H1 (cell line): ENCODE measurements at regions not wholly inside any gene's neighbourhood (a gene's known extent, or its start where the extent isn't known, plus 50 kb on each side); places are given as distances from the start of the nearest gene placed in this dataset.

Experiments
- CTCF ChIA-PET: fragments of 300-600 bp; sonication (Branson Sonifier 250); formaldehyde crosslinking; loops from one replicate; lab custom pipeline; 2021; ENCODE audit not compliant: partially characterized antibody; lab: Charles Lee
- POLR2A ChIA-PET: fragments of 300-600 bp; sonication (Branson Sonifier 250); formaldehyde crosslinking; loops from one replicate; lab custom pipeline; 2021; ENCODE audit warnings: inconsistent platforms; ENCODE audit not compliant: partially characterized antibody; lab: Charles Lee
- DNase-seq, 2 experiments: peaks; one replicate each; pipeline versions ENCODE4 v3.0.0 to v3.0.0-alpha.2; 2010 to 2022; ENCODE audit warnings: low spot score in 2 of 2, low read depth in 1 of 2, mixed read lengths in 1 of 2
- FAIRE-seq: peaks from 2 replicates; lab custom pipeline; 2011; peaks lifted over from hg19 to GRCh38; lab: Jason Lieb, UNC
- H2AFZ ChIP-seq: 2 replicates; pipeline ENCODE4 v1.8.1; 2012; ENCODE audit warnings: low read length, inconsistent platforms
- H2AK5ac ChIP-seq: 2 replicates; pipeline ENCODE4 v1.6.1; 2013; ENCODE audit warnings: low read depth, low read length
- H2BK120ac ChIP-seq: replicated peaks from 2 replicates; pipeline ENCODE3; 2013; ENCODE audit warnings: low read depth, low read length, inconsistent platforms
- H2BK12ac ChIP-seq: 2 replicates; pipeline ENCODE4 v1.6.1; 2013; ENCODE audit warnings: low read depth, low read length
- H2BK15ac ChIP-seq: 2 replicates; pipeline ENCODE4 v1.6.1; 2013; ENCODE audit warnings: low read length
- H2BK20ac ChIP-seq: 2 replicates; pipeline ENCODE4 v1.6.1; 2013; ENCODE audit warnings: low read length
- H2BK5ac ChIP-seq: 2 replicates; pipeline ENCODE4 v1.6.1; 2013; ENCODE audit warnings: low read depth, low read length
- H3K14ac ChIP-seq: 2 replicates; pipeline ENCODE4 v1.6.1; 2013; ENCODE audit warnings: inconsistent platforms; ENCODE audit not compliant: insufficient read length
- H3K18ac ChIP-seq: 2 replicates; pipeline ENCODE4 v1.6.1; 2013; ENCODE audit warnings: low read length; ENCODE audit errors: extremely low read depth
- H3K23ac ChIP-seq: 2 replicates; pipeline ENCODE4 v1.6.1; 2013; ENCODE audit warnings: inconsistent platforms; ENCODE audit not compliant: insufficient read length
- H3K23me2 ChIP-seq: 2 replicates; pipeline ENCODE4 v1.6.1; 2013; ENCODE audit warnings: low read depth, low read length
- H3K27ac ChIP-seq: 2 replicates; pipeline ENCODE4 v1.6.1; 2011; ENCODE audit warnings: low read depth, low read length, inconsistent platforms
- H3K27me3 ChIP-seq, 4 experiments: replicated peaks in 1 of 4; 1 replicate in 1 of 4; 2 replicates in 3 of 4; pipeline versions ENCODE4 v1.6.1 to v1.8.1; 2011 to 2013; ENCODE audit warnings: low read length in 3 of 4, mild to moderate bottlenecking in 3 of 4, inconsistent platforms in 2 of 4, mixed read lengths in 2 of 4, moderate library complexity in 1 of 4; ENCODE audit not compliant: control insufficient read depth in 3 of 4, insufficient read depth in 3 of 4; ENCODE audit errors: extremely low read depth in 1 of 4
- H3K36me3 ChIP-seq, 4 experiments: 2 replicates each; pipeline versions ENCODE4 v1.6.1 to v1.8.1; 2011 to 2013; ENCODE audit warnings: mild to moderate bottlenecking in 4 of 4, low read length in 3 of 4, moderate library complexity in 2 of 4, control low read depth in 1 of 4, inconsistent platforms in 1 of 4; ENCODE audit not compliant: insufficient read depth in 4 of 4, control insufficient read depth in 2 of 4
- H3K4ac ChIP-seq: replicated peaks from 2 replicates; pipeline ENCODE3; 2013; ENCODE audit warnings: low read length, low read depth, mixed read lengths, inconsistent platforms; ENCODE audit not compliant: insufficient read length
- H3K4me1 ChIP-seq, 4 experiments: replicated peaks in 1 of 4; 1 replicate in 1 of 4; 2 replicates in 3 of 4; pipeline versions ENCODE4 v1.6.1 to v1.8.1; 2011 to 2013; ENCODE audit warnings: low read length in 3 of 4, inconsistent platforms in 2 of 4, mixed read lengths in 1 of 4; ENCODE audit not compliant: insufficient read depth in 4 of 4, control insufficient read depth in 3 of 4
- H3K4me2 ChIP-seq, 2 experiments: 2 replicates each; pipeline versions ENCODE4 v1.6.1 to v1.8.1; 2011 to 2013; ENCODE audit warnings: low read depth in 2 of 2, low read length in 2 of 2, control low read depth in 1 of 2, inconsistent platforms in 1 of 2, mild to moderate bottlenecking in 1 of 2; ENCODE audit not compliant: insufficient read depth in 1 of 2
- H3K4me3 ChIP-seq, 4 experiments: fragments of 200-600, 300-600 bp in 1 of 4; sonication (generic), shearing (Covaris generic), sonication (Bioruptor Twin) in 1 of 4; 2 replicates each; pipeline versions ENCODE4 v1.5.1 to v1.8.1; 2011 to 2016; ENCODE audit warnings: low read length in 4 of 4, low read depth in 3 of 4, control low read depth in 2 of 4, inconsistent platforms in 2 of 4, mild to moderate bottlenecking in 2 of 4, mixed read lengths in 1 of 4, moderate library complexity in 1 of 4; ENCODE audit not compliant: insufficient read depth in 2 of 4; ENCODE audit errors: extremely low read depth in 1 of 4
- H3K56ac ChIP-seq: replicated peaks from 2 replicates; pipeline ENCODE3; 2013; ENCODE audit warnings: low read depth, mild to moderate bottlenecking, mixed read lengths, low read length, inconsistent platforms; ENCODE audit not compliant: insufficient read length
- H3K79me1 ChIP-seq: 2 replicates; pipeline ENCODE4 v1.6.1; 2013; ENCODE audit warnings: low read depth, low read length, control low read depth
- H3K79me2 ChIP-seq, 2 experiments: 2 replicates each; pipeline versions ENCODE4 v1.6.1 to v1.8.1; 2012 to 2013; ENCODE audit warnings: low read length in 2 of 2, mild to moderate bottlenecking in 2 of 2, inconsistent platforms in 1 of 2; ENCODE audit not compliant: insufficient read depth in 2 of 2, control insufficient read depth in 1 of 2
- H3K9ac ChIP-seq, 4 experiments: replicated peaks in 1 of 4; 1 replicate in 1 of 4; 2 replicates in 3 of 4; pipeline versions ENCODE4 v1.6.1 to v1.8.1; 2011 to 2013; ENCODE audit warnings: low read depth in 3 of 4, low read length in 3 of 4, control low read depth in 2 of 4, mild to moderate bottlenecking in 2 of 4, moderate library complexity in 2 of 4, inconsistent platforms in 1 of 4; ENCODE audit errors: extremely low read depth in 1 of 4
- H3K9me3 ChIP-seq, 2 experiments: 2 replicates each; pipeline versions ENCODE4 v1.6.1 to v1.8.1; 2012 to 2013; ENCODE audit warnings: mild to moderate bottlenecking in 2 of 2, moderate library complexity in 2 of 2, control low read depth in 1 of 2, inconsistent platforms in 1 of 2, low read depth in 1 of 2, low read length in 1 of 2, mixed read lengths in 1 of 2; ENCODE audit not compliant: insufficient read depth in 2 of 2
- H4K20me1 ChIP-seq, 2 experiments: replicated peaks in 1 of 2; 2 replicates each; pipeline versions ENCODE3 to v1.8.1; 2011 to 2013; ENCODE audit warnings: inconsistent platforms in 2 of 2, low read length in 2 of 2, mild to moderate bottlenecking in 1 of 2; ENCODE audit not compliant: insufficient read depth in 2 of 2, control insufficient read depth in 1 of 2
- H4K5ac ChIP-seq: 2 replicates; pipeline ENCODE4 v1.6.1; 2013; ENCODE audit warnings: low read length, low read depth, mixed read lengths, inconsistent platforms; ENCODE audit not compliant: insufficient read length
- H4K8ac ChIP-seq: 2 replicates; pipeline ENCODE4 v1.8.0; 2013; ENCODE audit warnings: mild to moderate bottlenecking, moderate library complexity, low read length, inconsistent platforms; ENCODE audit not compliant: insufficient read depth; ENCODE audit errors: extremely low read depth
- H4K91ac ChIP-seq: replicated peaks from 2 replicates; pipeline ENCODE3; 2013; ENCODE audit warnings: low read length, mixed read lengths, inconsistent platforms; ENCODE audit not compliant: insufficient read length
- ATF3 ChIP-seq: IDR thresholded peaks from 2 replicates; pipeline ENCODE4 v1.6.1; 2011; ENCODE audit warnings: low read depth, mild to moderate bottlenecking, low read length; ENCODE audit not compliant: insufficient read depth
- BRCA1 ChIP-seq: IDR thresholded peaks from 2 replicates; pipeline ENCODE4 v1.6.1; 2012; ENCODE audit warnings: low read depth, low read length, improper control_type of control experiment
- CHD1 ChIP-seq: IDR thresholded peaks from 2 replicates; pipeline ENCODE4 v1.6.1; 2012; ENCODE audit warnings: low read depth, low read length, improper control_type of control experiment
- KDM5A ChIP-seq: fragments of 200-600 bp; IDR thresholded peaks from 2 replicates; pipeline ENCODE4 v1.7.1; 2012; ENCODE audit warnings: mild to moderate bottlenecking, low read length, inconsistent platforms, mixed read lengths
- NANOG ChIP-seq: IDR thresholded peaks from 2 replicates; pipeline ENCODE4 v1.6.1; 2011; ENCODE audit warnings: low read length, low read depth, mild to moderate bottlenecking, inconsistent platforms; ENCODE audit not compliant: insufficient read depth, poor library complexity, severe bottlenecking
- SIRT6 ChIP-seq: IDR thresholded peaks from one replicate; pipeline ENCODE4 v1.7.1; 2012; ENCODE audit warnings: low read length, inconsistent platforms
- WGBS, 2 experiments: shearing (Covaris generic) in 1 of 2; methylation state at CpG; one replicate each; pipeline versions ENCODE4 v1.1.6 to v1.1.7; 2013 to 2015; ENCODE audit warnings: low lambda C conversion rate in 2 of 2, mixed read lengths in 2 of 2, inconsistent platforms in 1 of 2, low coverage in 1 of 2, missing lambda C conversion rate in 1 of 2; ENCODE audit not compliant: insufficient replicate concordance in 2 of 2, insufficient coverage in 1 of 2, insufficient read length in 1 of 2; ENCODE audit errors: extremely low coverage in 1 of 2, missing lambda C conversion rate in 1 of 2; 5-methylcytosine and 5-hydroxymethylcytosine counted together

- Histone ChIP-seq H2BK12ac (no peak overlapping the region), H3K4me3 (no peak overlapping the region), H2AFZ (no peak overlapping the region), H2BK120ac (no peak overlapping the region), H3K36me3 (no peaks in the 10 kb centered on the region), H4K8ac (no peak overlapping the region), H3K79me2 (no peaks in the 10 kb centered on the region), H2BK15ac (no peak overlapping the region), H3K56ac (no peak overlapping the region), H3K27ac (no peak overlapping the region), H3K23me2 (no peaks in the 10 kb centered on the region), H3K4me2 (no peak overlapping the region), H3K79me1 (no peaks in the 10 kb centered on the region), H3K18ac (no peak overlapping the region), H4K5ac (no peak overlapping the region), H3K4me1 (no peaks in the 10 kb centered on the region), H4K91ac (no peak overlapping the region), H4K20me1 (no peaks in the 10 kb centered on the region), H3K27me3 (no peaks in the 10 kb centered on the region), H3K9ac (no peak overlapping the region), H2BK5ac (no peak overlapping the region), H2BK20ac (no peak overlapping the region), H3K9me3 (no peaks in the 10 kb centered on the region), H3K23ac (no peak overlapping the region), H3K14ac (no peak overlapping the region), H3K4ac (no peak overlapping the region), H2AK5ac (no peak overlapping the region)
- DNase-seq (no peak), FAIRE-seq (no peak)
- TF ChIP-seq SIRT6 (no peak), NANOG (no peak), ATF3 (no peak), BRCA1 (no peak), KDM5A (no peak), CHD1 (no peak)
- 81% methylated on average over 3 of the region's 3 CpGs; no CpG with 5 or more reads in 1 of the 2 experiments for WGBS, 2 experiments
- CTCF ChIA-PET = interaction anchor here (0.7 to 1.0 kb wide), 3 partner anchors 43 to 421 kb away, joined by 3 read pairs; no protein-coding TSS in a partner anchor
- POLR2A ChIA-PET = interaction anchor here (0.7 kb wide), 1 partner anchor 189 kb away, joined by 3 read pairs; no protein-coding TSS in a partner anchor
These were observed 230.6 kb downstream of the IRF8 start for GRCh38 chr16:86129541-86129940.
